ENCODE measurements at regions not wholly inside any gene's neighbourhood (a gene's known extent, or its start where the extent isn't known, plus 50 kb on each side); places are given as distances from the start of the nearest gene placed in this dataset.
"Not testable (repeated sequence)": the region's sequence is repeated elsewhere in the genome, so short reads cannot be mapped to it uniquely, and the experiment has no call there.

DNA sequence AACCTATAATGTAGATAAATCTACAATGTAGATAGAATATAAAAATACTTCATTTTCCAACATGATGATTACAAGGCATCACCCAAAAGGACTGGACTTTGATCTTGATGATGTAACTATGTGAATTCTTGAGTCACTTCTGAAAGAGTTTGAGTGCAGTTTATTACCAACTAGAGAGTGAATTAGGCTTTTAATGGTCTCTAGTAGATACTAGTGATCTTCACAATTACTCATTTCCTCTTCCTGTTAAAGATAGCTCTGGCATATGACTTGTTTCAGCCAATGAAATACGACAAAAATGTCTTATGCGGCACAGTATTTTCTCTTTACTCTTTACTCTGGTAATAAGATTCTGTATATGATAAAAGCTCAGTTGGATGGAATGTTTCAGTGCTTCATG lies 1588.1 kb upstream of the B3GALT2 start:
- H2AFZ ChIP-seq (ENCODE audit: low read length): peak overlapping the region; percentile 60; the same call in 1 of the 2 replicates
- BruUV-seq (replicated peaks): no TSS peak
- H3K9me3 ChIP-seq (ENCODE audit: low read length): peaks cover 3% of the 10 kb centered on the region; the same call in 1 of the 2 replicates
- H3K36me3 ChIP-seq (ENCODE audit: insufficient read depth, low read length): no peaks in the 10 kb centered on the region
- H3K79me2 ChIP-seq (ENCODE audit: insufficient read depth, low read depth, low read length): no peaks in the 10 kb centered on the region
- TF ChIP-seq EZH2phosphoT487 (IDR thresholded peaks at IDR 0.05; ENCODE audit: borderline replicate concordance, low read depth, low read length) (no peak), CTCF (conservative IDR thresholded peaks at IDR 0.05; ENCODE audit: low read length) (no peak)
- no peak for DNase-seq (ENCODE audit: low spot score)
- ChIA-PET CTCF (ENCODE audit: unreplicated experiment) (no interaction called here), POLR2A (interaction anchor here (0.6 kb wide), 1 partner anchor 66 kb away, joined by 3 read pairs; no protein-coding TSS in a partner anchor)
- H3K27ac ChIP-seq (ENCODE audit: low read depth, low read length, poor library complexity, severe bottlenecking): no peak overlapping the region
- H3K4me3 ChIP-seq (ENCODE audit: low read depth, low read length, poor library complexity, severe bottlenecking): no peak overlapping the region
- no peaks in the 10 kb centered on the region for H3K9me2 ChIP-seq (ENCODE audit: insufficient read depth, low read length)
- no peaks in the 10 kb centered on the region for H3K4me1 ChIP-seq (ENCODE audit: insufficient read depth, low read length, poor library complexity, severe bottlenecking)
- intact Hi-C loops (cut with micrococcal nuclease; ENCODE audit: unreplicated experiment): no loop called here
- no peaks in the 10 kb centered on the region for H4K20me1 ChIP-seq (ENCODE audit: insufficient read depth, low read length)
- no peak overlapping the region for H3K4me2 ChIP-seq (ENCODE audit: low read length)

- no peaks in the 10 kb centered on the region for H3K79me2 ChIP-seq (ENCODE audit: insufficient read depth, low read depth, low read length)
- no peak overlapping the region for H3K27ac ChIP-seq (ENCODE audit: low read depth, low read length, poor library complexity, severe bottlenecking)
- H3K4me2 ChIP-seq (ENCODE audit: low read length): no peak overlapping the region
- BruUV-seq (replicated peaks): no TSS peak
- no peaks in the 10 kb centered on the region for H3K4me1 ChIP-seq (ENCODE audit: insufficient read depth, low read length, poor library complexity, severe bottlenecking)
- H2AFZ ChIP-seq (ENCODE audit: low read length): no peak overlapping the region
- ChIA-PET CTCF (ENCODE audit: unreplicated experiment) (no interaction called here), POLR2A (no interaction called here)
- no peak for DNase-seq (ENCODE audit: low spot score)
- no peaks in the 10 kb centered on the region for H4K20me1 ChIP-seq (ENCODE audit: insufficient read depth, low read length)
- TF ChIP-seq EZH2phosphoT487 (IDR thresholded peaks at IDR 0.05; ENCODE audit: borderline replicate concordance, low read depth, low read length) (no peak), CTCF (conservative IDR thresholded peaks at IDR 0.05; ENCODE audit: low read length) (no peak)
- no peaks in the 10 kb centered on the region for H3K36me3 ChIP-seq (ENCODE audit: insufficient read depth, low read length)
- H3K9me3 ChIP-seq (ENCODE audit: low read length): no peaks in the 10 kb centered on the region
- intact Hi-C loops (cut with micrococcal nuclease; ENCODE audit: unreplicated experiment): no loop called here
- no peaks in the 10 kb centered on the region for H3K9me2 ChIP-seq (ENCODE audit: insufficient read depth, low read length)
- H3K4me3 ChIP-seq (ENCODE audit: low read depth, low read length, poor library complexity, severe bottlenecking): no peak overlapping the region
These were observed 1569.0 kb upstream of the B3GALT2 start for GRCh38 chr1:194755241-194755994.

DNA sequence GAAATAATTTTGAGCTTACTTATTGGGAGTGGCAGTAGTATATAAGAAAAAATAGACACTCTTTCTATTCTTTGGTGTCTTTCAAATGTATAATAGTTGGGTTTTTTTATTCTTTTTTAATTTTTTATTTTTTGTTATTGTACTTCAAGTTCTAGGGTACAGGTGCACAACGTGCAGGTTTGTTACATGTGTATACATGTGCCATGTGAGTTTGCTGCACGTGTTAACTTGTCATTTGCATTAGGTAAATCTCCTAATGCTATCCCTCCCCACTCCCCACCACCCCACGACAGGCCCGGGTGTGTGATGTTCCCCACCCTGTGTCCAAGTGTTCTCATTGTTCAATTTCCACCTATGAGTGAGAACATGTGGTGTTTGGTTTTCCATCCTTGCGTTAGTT lies 1552.4 kb upstream of the B3GALT2 start:
- DNase-seq (ENCODE audit: low spot score); H3K4me3 ChIP-seq (ENCODE audit: low read depth, low read length, poor library complexity, severe bottlenecking); H3K9me2 ChIP-seq (ENCODE audit: insufficient read depth, low read length); intact Hi-C loops (cut with micrococcal nuclease; ENCODE audit: unreplicated experiment); H3K27ac ChIP-seq (ENCODE audit: low read depth, low read length, poor library complexity, severe bottlenecking); H3K9me3 ChIP-seq (ENCODE audit: low read length); H2AFZ ChIP-seq (ENCODE audit: low read length); H3K36me3 ChIP-seq (ENCODE audit: insufficient read depth, low read length); H3K4me1 ChIP-seq (ENCODE audit: insufficient read depth, low read length, poor library complexity, severe bottlenecking); H3K4me2 ChIP-seq (ENCODE audit: low read length); CTCF ChIA-PET (ENCODE audit: unreplicated experiment); H3K79me2 ChIP-seq (ENCODE audit: insufficient read depth, low read depth, low read length); H4K20me1 ChIP-seq (ENCODE audit: insufficient read depth, low read length); BruUV-seq (replicated peaks): not testable (repeated sequence)
- POLR2A ChIA-PET: interaction anchor here (0.9 kb wide), 2 partner anchors 9 to 27 kb away, joined by 3 read pairs; no protein-coding TSS in a partner anchor
